Activated CD8-positive, alpha-beta memory T cell treated with anti-CD3 and anti-CD28 coated beads, Interleukin-2, amount 10 ng/mL, durations not matched to agents 7 days and 5 days (primary cell): ENCODE measurements at regions not wholly inside any gene's neighbourhood (a gene's known extent, or its start where the extent isn't known, plus 50 kb on each side); places are given as distances from the start of the nearest gene placed in this dataset.
"Not testable (repeated sequence)": the region's sequence is repeated elsewhere in the genome, so short reads cannot be mapped to it uniquely, and the experiment has no call there.

Experiments used
- ATAC-seq: fragments of 150-1000 bp; cut with Tn5 transposase; one replicate; pipeline ENCODE4 v1.10.0; 2021; ENCODE audit warnings: moderate library complexity
- CTCF ChIA-PET: fragments of 350-600 bp; sonication (Branson Sonifier 250); formaldehyde crosslinking; loops from one replicate; lab custom pipeline; 2021; ENCODE audit warnings: antibody characterized with exemption; lab: Charles Lee
- DNase-seq: peaks from one replicate; pipeline ENCODE4 v3.0.0-alpha.2; 2020
- H3K27ac Mint-ChIP-seq: one replicate; pipeline ENCODE4 v1.8.0; 2021; ENCODE audit warnings: mild to moderate bottlenecking, mixed read lengths
- H3K27me3 Mint-ChIP-seq: one replicate; pipeline ENCODE4 v1.8.0; 2021; ENCODE audit warnings: mixed read lengths
- H3K36me3 Mint-ChIP-seq: one replicate; pipeline ENCODE4 v1.8.0; 2021; ENCODE audit warnings: mild to moderate bottlenecking, mixed read lengths
- H3K4me1 Mint-ChIP-seq: one replicate; pipeline ENCODE4 v1.8.0; 2021; ENCODE audit warnings: mixed read lengths
- H3K4me3 Mint-ChIP-seq: one replicate; pipeline ENCODE4 v1.8.0; 2021; ENCODE audit warnings: mild to moderate bottlenecking, moderate library complexity, mixed read lengths
- H3K9me3 Mint-ChIP-seq: one replicate; pipeline ENCODE4 v1.8.0; 2022; ENCODE audit warnings: low read depth, mixed read lengths

DNA sequence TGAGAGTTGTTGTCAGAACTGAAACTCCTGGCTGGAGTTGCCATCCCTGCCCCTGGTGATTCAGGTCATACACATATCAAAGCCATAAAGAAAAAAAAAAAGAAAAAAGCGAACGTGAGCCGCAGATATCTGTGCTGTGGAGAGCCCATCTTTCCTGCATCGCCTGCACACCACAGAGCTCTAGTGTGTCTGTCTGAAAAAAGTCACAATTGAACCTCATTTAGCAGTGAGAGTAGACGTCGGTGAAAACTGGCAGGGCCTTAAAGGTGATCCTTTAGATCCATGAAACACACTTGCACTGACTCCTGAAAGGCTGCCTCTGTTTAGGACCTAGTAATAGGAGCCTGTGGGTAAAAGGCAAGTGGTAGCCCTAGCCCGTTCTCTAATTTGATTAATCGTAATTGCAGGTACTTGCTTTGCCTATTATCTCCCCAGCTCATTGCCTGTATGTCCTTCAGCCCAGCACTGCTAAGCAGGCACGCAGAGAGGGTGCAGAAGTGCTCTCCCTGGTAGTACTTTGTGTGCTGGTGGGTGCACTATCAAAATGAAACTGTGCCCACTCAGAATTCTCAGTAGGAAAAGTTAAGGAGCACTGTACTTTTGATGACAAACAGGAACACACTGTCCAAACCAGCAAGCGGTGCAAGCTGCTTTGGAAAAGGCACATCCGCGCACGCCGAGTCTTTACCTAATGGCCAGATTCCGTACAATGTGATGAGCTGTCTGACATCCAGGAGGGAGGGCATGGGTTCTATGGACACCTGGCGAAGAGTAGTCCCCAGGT is 103.5 kb upstream of the ASB18 start:
- Mint-ChIP-seq H3K36me3 (no peaks in the 10 kb centered on the region), H3K4me1 (peaks cover 27% of the 10 kb centered on the region), H3K9me3 (no peaks in the 10 kb centered on the region), H3K4me3 (no peak overlapping the region), H3K27ac (no peak overlapping the region), H3K27me3 (peaks cover 78% of the 10 kb centered on the region)
- ATAC-seq (no peak), DNase-seq (no peak)
- CTCF ChIA-PET, result interaction anchor here (0.6 kb wide), 1 partner anchor 1364 kb away, joined by 3 read pairs; no protein-coding TSS in a partner anchor

DNA sequence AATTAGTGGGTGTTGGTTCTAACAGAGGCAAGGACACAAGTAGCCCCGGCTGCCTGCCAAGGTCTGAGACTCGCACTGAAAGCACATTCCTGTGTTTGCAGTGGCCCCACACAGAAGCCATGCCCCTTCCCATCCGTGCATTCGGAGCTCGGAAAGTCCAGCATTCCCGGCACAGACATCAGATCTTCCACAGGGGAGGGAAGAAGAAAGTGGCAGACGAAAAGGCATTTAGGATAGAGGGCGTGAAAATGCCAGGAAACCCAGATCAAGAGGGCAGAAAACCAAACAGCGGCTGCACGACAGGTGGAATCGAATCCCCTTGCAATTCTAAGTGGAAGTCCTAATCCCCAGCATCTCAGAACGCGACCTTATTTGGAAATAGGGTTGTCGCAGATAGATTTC is 105.5 kb upstream of the ASB18 start:
- peaks cover 71% of the 10 kb centered on the region for H3K27me3 Mint-ChIP-seq
- H3K27ac Mint-ChIP-seq, result no peak overlapping the region
- DNase-seq, result no peak
- no peaks in the 10 kb centered on the region for H3K9me3 Mint-ChIP-seq
- H3K4me3 Mint-ChIP-seq, result no peak overlapping the region
- CTCF ChIA-PET, result no interaction called here
- peaks cover 27% of the 10 kb centered on the region for H3K4me1 Mint-ChIP-seq
- H3K36me3 Mint-ChIP-seq, result no peaks in the 10 kb centered on the region
- ATAC-seq, result no peak

DNA sequence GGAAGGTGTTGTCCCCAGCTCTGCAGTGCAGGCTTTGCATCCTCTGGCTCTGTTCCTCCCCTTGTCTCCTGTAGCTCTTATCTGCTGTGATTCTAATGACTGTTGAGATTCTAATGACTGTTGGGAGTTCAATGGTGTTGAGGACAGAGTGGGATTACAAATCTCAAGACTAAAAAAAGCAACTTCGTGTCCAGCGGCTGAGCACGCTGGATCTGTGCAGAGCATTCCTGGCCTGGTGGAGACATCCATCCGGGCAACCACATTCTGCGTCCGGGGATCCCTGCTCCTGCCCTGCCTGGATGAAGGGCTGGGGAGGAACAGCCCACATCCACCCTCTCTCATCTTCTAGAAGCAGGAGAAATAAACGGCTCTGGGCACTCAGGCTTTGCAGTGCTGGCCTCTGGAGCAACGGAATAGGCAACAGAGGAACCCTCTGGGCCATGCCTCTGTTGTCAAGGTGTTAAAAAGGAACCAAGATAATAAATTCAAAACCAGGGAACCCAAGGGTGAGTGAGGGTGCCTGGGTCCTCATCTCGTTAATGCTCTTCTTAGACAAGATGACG is 106.7 kb upstream of the ASB18 start:
- no peak overlapping the region for H3K27ac Mint-ChIP-seq
- ATAC-seq (no peak), DNase-seq (no peak)
- no peak overlapping the region for H3K4me3 Mint-ChIP-seq
- H3K36me3 Mint-ChIP-seq, result no peaks in the 10 kb centered on the region
- no peaks in the 10 kb centered on the region for H3K9me3 Mint-ChIP-seq
- peaks cover 15% of the 10 kb centered on the region for H3K4me1 Mint-ChIP-seq
- CTCF ChIA-PET, result no interaction called here
- peaks cover 64% of the 10 kb centered on the region for H3K27me3 Mint-ChIP-seq

DNA sequence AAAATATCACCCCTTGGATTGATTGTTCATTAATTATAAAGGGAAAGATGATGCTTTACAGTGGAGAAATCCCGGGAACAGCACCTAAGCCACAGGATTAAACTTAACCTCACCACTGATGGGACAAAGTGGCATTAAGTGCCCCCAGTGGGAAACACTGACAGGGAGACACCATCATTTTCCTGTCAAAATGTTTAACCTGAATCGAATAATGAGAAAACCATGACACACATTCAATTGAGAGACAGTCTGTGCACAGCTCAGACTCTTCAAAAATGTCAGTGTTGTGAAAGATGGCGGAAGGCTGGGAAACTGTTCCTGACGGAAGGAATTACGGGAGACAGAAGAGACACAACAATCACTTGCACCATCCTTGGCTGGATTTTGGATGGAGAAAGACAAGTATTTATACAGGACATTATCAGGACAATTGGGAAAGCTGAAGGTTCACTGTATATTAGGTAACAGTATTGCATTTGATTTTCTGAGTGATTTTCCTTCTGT is 111.8 kb upstream of the ASB18 start:
- H3K27ac Mint-ChIP-seq, result no peak overlapping the region
- DNase-seq (no peak), ATAC-seq (no peak)
- no peaks in the 10 kb centered on the region for H3K36me3 Mint-ChIP-seq
- no peak overlapping the region for H3K4me3 Mint-ChIP-seq
- H3K9me3 Mint-ChIP-seq, result no peaks in the 10 kb centered on the region
- H3K27me3 Mint-ChIP-seq, result peaks cover 36% of the 10 kb centered on the region
- H3K4me1 Mint-ChIP-seq, result no peaks in the 10 kb centered on the region
- CTCF ChIA-PET, result no interaction called here

DNA sequence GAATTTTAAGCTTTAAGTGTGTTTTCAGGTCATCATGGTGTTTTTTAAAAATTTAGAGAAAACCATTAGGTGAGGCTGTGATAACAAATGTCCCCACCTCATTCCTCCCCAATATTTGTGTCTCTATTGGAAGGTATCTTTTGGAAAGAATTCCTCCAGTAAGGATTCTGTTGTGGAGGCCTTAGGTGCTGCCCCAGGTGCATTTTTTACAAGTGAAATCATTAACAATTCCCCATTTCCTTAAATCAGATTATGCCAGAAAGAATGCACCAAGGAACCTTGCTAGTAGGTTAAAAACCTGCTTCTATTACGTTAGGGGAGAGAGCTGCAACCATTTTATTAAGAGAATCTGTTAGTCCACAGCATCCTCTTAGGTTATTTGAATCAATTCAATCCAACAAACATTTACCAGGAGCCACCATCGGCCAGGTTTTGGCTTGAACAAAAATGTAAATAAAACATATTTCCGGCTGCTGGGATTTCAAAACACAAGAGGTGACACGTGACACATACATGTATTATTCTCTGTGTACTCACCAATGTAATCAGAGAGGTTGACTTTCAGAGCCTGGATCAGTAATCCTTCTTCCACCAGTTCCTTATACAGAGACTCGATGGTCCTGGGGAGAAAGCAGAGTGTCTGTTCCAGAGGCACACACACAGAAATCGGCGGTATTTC is 112.5 kb upstream of the ASB18 start:
- peaks cover 32% of the 10 kb centered on the region for H3K27me3 Mint-ChIP-seq
- DNase-seq (no peak), ATAC-seq (no peak)
- no peaks in the 10 kb centered on the region for H3K9me3 Mint-ChIP-seq
- CTCF ChIA-PET, result no interaction called here
- H3K4me1 Mint-ChIP-seq, result no peaks in the 10 kb centered on the region
- H3K36me3 Mint-ChIP-seq, result no peaks in the 10 kb centered on the region
- no peak overlapping the region for H3K4me3 Mint-ChIP-seq
- H3K27ac Mint-ChIP-seq, result no peak overlapping the region

DNA sequence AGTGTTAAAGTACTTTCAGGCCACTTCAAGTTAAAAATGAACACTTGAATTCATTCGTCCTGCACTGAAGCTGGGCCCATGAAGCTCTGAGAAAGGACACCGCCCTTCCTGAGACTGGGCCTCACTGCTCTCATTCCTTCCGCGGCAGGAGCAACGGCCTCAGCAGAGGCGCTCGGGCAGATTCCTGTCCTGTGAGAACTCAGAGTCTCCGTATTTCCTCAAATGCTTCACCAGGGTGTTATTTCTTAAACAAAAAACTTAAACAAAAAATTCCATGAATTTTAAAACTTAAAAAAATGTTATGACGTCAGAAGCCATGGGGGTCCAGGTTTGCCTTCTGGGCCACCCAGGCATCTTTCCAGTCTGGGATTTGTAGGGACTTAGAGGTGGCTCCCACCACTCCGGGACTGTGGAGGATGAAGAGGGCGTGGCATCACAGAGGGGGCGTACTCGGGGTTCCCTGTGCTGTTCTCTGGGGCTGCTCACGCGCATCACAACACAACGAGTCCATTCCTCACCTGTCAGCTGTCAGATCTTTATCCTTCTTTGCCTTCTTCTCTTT is 115.9 kb upstream of the ASB18 start:
- Mint-ChIP-seq H3K9me3 (no peaks in the 10 kb centered on the region), H3K27me3 (peaks cover 26% of the 10 kb centered on the region), H3K4me3 (no peak overlapping the region), H3K36me3 (no peaks in the 10 kb centered on the region), H3K4me1 (no peaks in the 10 kb centered on the region), H3K27ac (no peak overlapping the region)
- DNase-seq (no peak), ATAC-seq (no peak)
- CTCF ChIA-PET, result no interaction called here

DNA sequence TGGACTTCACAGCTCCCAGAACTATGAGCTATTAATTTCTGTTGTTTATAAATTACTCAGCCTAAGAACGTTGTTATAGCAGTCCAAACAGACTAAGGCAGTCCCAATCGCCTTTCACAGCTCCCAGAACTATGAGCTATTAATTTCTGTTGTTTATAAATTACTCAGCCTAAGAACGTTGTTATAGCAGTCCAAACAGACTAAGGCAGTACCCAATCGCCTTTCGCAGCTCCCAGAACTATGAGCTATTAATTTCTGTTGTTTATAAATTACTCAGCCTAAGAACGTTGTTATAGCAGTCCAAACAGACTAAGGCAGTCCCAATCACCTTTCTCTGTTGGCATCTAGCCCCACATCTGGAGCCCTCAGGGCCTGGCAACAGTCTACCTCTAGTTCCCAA is 117.0 kb upstream of the ASB18 start:
- H3K4me3 Mint-ChIP-seq, H3K9me3 Mint-ChIP-seq, H3K4me1 Mint-ChIP-seq, CTCF ChIA-PET, H3K27ac Mint-ChIP-seq, H3K36me3 Mint-ChIP-seq, DNase-seq, ATAC-seq: not testable (repeated sequence)
- H3K27me3 Mint-ChIP-seq, result peaks cover 20% of the 10 kb centered on the region

DNA sequence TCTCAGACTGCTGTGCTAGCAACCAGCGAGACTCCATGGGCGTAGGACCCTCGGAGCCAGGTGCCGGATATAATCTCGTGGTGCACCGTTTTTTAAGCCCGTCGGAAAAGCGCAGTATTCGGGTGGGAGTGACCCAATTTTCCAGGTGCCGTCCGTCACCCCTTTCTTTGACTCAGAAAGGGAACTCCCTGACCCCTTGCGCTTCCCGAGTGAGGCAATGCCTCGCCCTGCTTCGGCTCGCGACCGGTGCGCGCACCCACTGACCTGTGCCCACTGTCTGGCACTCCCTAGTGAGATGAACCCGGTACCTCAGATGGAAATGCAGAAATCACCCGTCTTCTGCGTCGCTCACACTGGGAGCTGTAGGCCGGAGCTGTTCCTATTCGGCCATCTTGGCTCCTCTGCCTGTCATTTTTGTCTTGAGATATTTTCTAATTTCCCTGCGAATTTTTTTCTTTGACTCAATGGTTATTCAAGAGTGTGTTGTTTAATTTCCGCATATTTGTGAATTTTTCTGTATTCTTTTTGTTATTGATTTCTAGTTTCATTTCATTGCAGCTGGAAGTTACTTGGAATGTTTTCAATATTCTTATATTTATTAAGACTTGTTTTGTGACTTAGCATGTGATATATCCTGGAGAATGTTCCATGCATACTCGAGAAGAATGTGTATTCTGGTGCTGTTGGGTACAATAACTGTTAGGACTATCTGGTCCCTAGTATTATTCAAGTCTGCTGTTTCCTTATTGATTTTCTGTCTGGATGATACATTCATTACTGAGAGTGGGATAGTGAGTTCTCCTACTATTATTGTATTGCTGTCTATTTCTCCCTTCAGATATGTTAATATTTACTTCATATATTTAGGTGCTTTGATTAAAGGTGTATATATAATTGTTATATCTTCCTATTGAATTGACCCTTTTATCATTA is 125.3 kb upstream of the ASB18 start:
- H3K27me3 Mint-ChIP-seq, H3K4me1 Mint-ChIP-seq, H3K9me3 Mint-ChIP-seq, H3K36me3 Mint-ChIP-seq, CTCF ChIA-PET, DNase-seq, H3K4me3 Mint-ChIP-seq, ATAC-seq, H3K27ac Mint-ChIP-seq: not testable (repeated sequence)

DNA sequence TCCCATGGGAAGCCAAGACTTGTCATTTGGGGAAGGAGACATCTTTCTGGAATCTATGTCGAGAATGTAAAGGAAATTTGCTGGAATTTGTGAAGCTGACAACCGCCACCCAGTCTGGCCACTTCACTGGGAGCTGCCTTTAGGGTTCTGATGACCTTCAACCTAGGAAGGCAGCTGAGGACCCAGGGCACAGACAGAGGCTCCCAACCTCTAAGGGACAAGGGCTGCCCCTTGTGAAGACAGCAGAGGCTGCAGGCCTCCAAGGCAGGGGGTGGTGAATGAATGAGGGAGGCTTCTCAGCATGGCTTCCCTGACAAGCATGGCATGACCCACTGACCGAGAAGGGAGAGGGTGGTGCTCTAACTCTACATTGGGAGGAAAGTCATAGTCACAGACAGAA is 128.9 kb upstream of the ASB18 start:
- Mint-ChIP-seq H3K27me3 (peaks cover 9% of the 10 kb centered on the region), H3K9me3 (no peaks in the 10 kb centered on the region), H3K27ac (no peak overlapping the region), H3K36me3 (no peaks in the 10 kb centered on the region), H3K4me3 (no peak overlapping the region), H3K4me1 (peaks cover 2% of the 10 kb centered on the region)
- DNase-seq, result no peak
- ATAC-seq, result no peak
- CTCF ChIA-PET, result no interaction called here

DNA sequence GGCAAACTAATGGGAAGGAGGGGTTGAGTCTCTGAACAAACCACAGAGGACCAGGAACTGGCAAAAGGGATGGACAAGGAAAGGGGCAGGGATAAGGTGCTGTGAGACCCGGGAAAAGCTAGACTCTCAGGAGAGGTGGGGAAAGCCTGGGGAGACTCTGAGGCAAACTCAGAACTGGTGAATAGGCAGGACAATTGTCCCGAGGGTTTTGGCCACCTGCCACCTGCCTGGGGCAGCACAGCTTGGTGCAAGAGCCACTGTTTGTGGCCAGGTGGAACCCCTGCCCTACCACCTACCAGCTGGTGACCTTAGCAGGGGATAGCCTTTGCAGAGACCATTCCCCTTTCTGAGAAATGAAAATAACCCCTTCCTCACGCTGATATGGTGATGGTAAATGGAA is 129.4 kb upstream of the ASB18 start:
- Mint-ChIP-seq H3K9me3 (no peaks in the 10 kb centered on the region), H3K36me3 (no peaks in the 10 kb centered on the region), H3K4me3 (no peak overlapping the region), H3K27me3 (peaks cover 9% of the 10 kb centered on the region), H3K27ac (no peak overlapping the region), H3K4me1 (peaks cover 2% of the 10 kb centered on the region)
- CTCF ChIA-PET, result no interaction called here
- DNase-seq (no peak), ATAC-seq (no peak)

DNA sequence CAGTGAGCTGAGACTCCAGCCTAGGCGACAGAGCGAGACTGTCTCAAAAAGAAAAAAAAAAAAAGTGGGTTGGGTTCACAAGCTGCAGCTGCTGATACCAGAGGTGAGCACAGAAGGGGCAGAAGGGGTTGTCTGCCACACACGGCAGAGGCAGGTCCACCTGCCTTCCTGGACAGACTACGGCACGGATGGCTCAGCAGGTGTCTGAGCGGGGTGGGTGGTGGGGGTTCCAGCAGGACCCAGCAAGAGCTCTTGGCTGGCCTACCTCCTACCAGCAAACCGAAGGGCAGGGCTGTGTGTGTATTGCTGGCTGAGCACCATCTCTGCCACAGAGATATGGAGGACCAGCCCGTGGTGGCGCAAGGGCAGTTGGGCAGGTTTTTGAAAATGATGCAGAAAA is 130.4 kb upstream of the ASB18 start:
- Mint-ChIP-seq H3K27me3 (peaks cover 9% of the 10 kb centered on the region), H3K4me3 (no peak overlapping the region), H3K36me3 (no peaks in the 10 kb centered on the region), H3K27ac (no peak overlapping the region), H3K9me3 (no peaks in the 10 kb centered on the region), H3K4me1 (peaks cover 2% of the 10 kb centered on the region)
- CTCF ChIA-PET, result no interaction called here
- DNase-seq (no peak), ATAC-seq (no peak)

DNA sequence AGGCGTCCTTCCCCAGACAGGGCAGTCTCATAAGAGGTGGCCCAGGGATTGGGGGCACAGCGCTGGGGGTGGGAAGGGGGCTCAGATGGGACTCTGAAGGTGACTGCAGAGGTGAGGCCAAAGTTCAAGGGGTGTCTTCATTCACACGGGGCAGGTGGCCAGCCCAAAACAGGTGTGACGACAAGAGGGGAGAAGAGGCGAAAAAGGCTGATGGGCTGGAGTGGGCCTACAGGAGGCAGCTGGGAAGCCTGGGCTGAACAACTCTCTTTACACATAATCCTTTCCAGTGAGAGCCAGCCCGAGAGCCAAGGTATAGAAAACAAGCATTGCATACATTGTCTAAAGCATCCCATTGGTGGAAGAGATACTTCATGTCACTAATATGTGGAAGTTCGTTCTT is 130.9 kb upstream of the ASB18 start:
- no peaks in the 10 kb centered on the region for H3K36me3 Mint-ChIP-seq
- CTCF ChIA-PET, result no interaction called here
- ATAC-seq, result no peak
- peaks cover 9% of the 10 kb centered on the region for H3K27me3 Mint-ChIP-seq
- peaks cover 2% of the 10 kb centered on the region for H3K4me1 Mint-ChIP-seq
- H3K27ac Mint-ChIP-seq, result no peak overlapping the region
- no peak for DNase-seq
- H3K9me3 Mint-ChIP-seq, result no peaks in the 10 kb centered on the region
- no peak overlapping the region for H3K4me3 Mint-ChIP-seq

DNA sequence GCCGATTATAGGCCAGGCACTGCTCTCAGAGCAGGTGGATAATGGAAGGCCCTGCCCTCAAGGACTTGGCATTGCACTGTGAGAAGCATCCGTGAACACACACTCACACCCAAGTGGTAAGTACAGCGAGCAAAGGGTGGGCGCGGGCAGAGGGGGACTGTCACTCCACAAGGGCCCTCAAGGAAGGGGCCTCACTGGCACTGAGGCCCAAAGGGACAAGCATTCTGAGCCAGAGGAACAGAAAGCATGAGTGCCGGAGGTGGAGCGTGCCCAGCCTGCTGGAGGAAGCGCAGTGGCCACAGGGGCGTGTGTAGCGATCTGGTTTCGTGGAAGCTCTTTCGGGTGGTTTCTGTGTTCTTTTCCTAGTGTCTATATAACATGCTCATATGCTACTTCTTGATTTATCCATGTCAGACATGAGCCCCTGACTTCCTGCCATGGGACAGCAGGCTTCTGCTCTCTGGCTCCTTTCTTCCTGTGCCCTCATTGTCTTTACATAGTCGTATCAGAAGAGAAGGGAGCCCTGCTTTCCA is 132.7 kb upstream of the ASB18 start:
- Mint-ChIP-seq H3K9me3 (no peaks in the 10 kb centered on the region), H3K4me1 (no peaks in the 10 kb centered on the region), H3K36me3 (no peaks in the 10 kb centered on the region), H3K27ac (no peak overlapping the region), H3K4me3 (no peak overlapping the region), H3K27me3 (peaks cover 7% of the 10 kb centered on the region)
- no peak for DNase-seq
- ATAC-seq, result no peak
- CTCF ChIA-PET, result no interaction called here
